ENCODE measurements at regions not wholly inside any gene's neighbourhood (a gene's known extent, or its start where the extent isn't known, plus 50 kb on each side); places are given as distances from the start of the nearest gene placed in this dataset.

- TF ChIP-seq SUZ12 (IDR thresholded peaks at IDR 0.05; ENCODE audit: extremely low read depth, insufficient read depth, insufficient read length) (no peak), YY1 (IDR thresholded peaks at IDR 0.05; ENCODE audit: insufficient read depth, insufficient read length) (no peak), ZNF274 (IDR thresholded peaks at IDR 0.05; ENCODE audit: low read depth, low read length) (no peak)
Measured at GRCh38 chrY:21227849-21228248, 283.3 kb upstream of the RBMY1B start.

Measured in NT2/D1 (cell line).